NCI-H226 (cell line): ENCODE measurements at regions not wholly inside any gene's neighbourhood (a gene's known extent, or its start where the extent isn't known, plus 50 kb on each side); places are given as distances from the start of the nearest gene placed in this dataset.
"Not testable (repeated sequence)": the region's sequence is repeated elsewhere in the genome, so short reads cannot be mapped to it uniquely, and the experiment has no call there.

ENCODE experiments used
- DNase-seq: peaks from one replicate; pipeline ENCODE4 v3.0.0-alpha.2; 2015

DNA sequence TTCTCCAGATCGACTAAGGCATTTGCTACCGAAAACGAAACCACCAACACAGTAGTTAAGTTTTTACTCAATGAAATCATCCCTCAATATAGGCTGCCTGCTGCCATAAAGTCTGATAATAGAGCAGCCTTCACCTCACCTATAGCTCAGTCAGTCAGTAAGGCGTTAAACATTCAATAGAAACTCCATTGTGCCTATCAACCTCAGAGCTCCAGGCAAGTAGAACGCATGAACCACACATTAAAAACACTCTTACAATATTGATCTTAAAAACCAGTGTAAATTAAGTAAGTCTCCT, 160.6 kb downstream of the DEFB131A start:
- not testable (repeated sequence) for DNase-seq

DNA sequence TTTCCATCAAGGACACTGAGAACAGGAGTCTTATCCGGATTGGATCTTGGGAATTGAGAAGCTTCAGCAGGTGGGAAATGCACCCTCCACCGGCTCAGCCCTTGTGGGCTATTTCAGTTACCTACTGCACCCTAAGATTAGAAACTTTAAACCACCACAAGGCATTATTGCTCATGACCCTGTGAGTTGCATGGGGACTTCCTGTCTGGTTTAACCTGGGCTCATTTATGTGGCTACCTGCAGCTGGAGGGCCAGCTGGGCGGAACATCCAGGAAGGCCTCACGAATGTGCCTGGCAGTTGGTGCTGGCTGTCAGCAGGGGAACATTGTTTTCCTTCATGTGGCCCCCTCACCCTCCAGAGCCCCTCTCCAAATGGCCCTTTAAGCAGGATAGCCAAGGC, 164.1 kb downstream of the DEFB131A start:
- DNase-seq: no peak

DNA sequence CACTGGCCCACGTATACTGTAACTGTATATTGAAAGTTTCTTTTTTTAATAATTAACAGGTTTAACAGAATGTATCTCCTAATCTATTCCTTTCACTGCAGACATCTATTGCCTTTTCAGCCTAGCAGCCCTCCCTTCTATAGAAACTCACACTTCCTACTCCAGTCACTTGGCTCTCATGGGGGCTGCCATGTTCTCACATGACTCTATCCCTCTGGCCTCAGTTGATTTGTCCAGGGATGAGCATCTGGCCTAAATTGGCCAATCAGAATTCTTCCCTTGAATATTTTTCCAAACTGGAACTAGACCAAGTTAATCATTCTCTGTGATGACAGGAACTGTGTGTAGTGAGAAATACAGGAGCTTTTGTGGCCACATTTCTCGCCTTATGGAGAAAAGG, 166.1 kb downstream of the DEFB131A start:
- not testable (repeated sequence) for DNase-seq

DNA sequence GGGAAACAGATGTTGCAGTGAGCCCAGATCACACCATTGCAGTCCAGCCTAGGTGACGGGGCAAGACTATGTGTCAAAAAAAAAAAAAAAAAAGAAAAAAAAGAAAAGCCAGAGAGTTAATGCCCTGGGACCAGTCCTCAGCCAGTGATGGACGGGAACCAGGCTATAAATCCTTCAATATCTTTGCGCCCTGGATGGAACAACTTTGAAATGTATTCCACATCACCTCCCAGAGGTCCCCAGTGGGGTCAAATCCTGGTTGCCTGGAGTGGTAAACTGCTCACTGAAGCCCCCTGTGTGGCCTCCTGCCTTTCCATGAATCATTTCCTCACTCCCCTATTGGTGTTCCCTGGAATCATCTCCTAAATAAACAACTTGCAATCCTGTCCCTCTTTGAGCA, 166.9 kb downstream of the DEFB131A start:
- DNase-seq: no peak

DNA sequence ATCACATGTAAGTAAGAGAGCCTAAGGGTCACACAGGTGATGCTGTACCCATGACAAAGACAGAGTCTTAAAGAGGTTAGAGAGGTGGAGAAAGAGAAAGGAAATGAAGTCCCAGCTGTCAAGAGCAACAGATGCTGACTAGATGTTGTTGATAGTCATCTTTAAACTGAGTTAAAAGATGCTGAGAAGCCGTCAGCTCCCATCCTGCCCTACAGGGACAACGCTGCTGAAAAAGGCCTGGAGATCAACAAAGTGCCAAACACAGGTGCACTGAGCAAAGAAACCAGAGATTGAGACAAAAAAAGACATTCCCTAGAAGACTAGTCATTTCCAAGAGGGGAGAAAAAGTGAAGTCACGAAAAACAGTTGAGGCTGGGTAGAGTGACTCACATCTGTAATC, 145.0 kb upstream of the DRD5 start:
- not testable (repeated sequence) for DNase-seq

DNA sequence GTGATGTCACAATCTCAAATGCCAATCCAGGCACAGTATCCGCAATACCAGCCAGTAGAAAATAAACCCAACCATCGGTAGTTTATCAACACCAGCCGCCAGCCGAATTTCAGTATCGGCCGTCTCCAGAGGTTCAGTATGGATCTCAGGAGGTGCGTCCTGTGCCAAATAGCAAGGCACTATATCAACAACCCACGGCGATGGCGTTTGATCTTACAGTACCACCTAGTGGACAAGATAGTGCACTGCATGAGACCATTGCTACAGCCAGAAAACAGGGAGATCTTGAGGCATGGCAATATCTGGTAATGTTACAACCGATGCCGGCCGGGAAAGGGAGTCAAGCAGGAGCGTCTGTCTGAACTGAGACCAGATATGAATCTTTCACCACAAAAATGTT, 121.8 kb upstream of the DRD5 start:
- DNase-seq: not testable (repeated sequence)

DNA sequence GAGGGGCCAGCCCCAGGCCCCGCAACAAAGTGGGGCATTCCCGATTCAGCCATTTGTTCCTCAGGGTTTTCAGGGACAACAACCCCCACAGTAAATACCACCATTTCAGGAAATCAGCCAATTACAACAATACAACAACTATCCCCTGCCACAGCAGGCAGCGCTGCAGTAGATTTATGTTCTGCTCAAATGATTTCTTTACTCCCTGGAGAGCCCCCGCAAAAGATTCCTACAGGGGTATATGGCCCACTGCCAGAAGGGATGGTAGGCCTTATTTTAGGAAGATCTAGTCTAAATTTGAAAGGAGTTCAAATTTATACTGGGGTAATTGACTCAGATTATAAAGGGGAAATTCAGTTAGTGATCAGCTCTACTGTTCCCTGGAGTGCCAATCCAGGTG, 120.5 kb upstream of the DRD5 start:
- DNase-seq: not testable (repeated sequence)

DNA sequence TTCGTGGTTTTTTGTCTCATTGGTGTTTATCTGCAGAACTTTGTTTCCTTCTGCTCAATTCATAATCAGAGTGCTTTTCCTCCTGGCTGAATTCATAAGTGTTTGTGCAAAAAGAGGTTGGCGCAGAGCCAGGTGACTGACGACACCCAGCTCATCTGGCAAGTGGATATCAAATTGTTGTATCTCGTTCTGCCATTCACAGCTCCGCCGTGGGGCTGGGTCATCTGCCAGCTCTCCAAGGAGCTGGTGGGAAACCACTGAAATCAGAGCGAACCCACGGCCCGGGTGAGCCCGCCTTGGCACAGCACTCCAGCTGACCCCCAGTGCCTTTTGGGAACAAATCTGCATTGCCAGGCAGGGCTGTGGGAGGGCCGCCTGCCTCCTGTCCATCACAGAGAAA, 110.7 kb upstream of the DRD5 start:
- not testable (repeated sequence) for DNase-seq

DNA sequence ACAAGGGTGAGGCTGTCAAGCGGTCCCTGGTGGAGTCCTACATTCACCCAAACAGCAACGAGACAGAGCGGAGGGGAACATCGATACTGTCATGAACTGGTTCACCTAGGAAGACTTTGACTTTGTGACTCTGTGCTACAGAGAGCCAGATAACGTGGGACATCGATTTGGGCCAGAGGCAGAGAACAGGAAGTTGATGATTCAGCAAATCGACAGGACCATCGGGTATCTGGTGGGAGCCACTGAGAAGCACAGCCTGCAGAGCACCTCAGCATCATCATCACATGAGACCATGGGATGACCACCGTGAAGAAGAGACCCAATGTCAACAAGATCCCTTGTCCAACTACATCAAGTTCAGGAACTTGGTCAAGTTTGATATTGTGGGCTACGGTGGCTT, 104.1 kb upstream of the DRD5 start:
- not testable (repeated sequence) for DNase-seq

DNA sequence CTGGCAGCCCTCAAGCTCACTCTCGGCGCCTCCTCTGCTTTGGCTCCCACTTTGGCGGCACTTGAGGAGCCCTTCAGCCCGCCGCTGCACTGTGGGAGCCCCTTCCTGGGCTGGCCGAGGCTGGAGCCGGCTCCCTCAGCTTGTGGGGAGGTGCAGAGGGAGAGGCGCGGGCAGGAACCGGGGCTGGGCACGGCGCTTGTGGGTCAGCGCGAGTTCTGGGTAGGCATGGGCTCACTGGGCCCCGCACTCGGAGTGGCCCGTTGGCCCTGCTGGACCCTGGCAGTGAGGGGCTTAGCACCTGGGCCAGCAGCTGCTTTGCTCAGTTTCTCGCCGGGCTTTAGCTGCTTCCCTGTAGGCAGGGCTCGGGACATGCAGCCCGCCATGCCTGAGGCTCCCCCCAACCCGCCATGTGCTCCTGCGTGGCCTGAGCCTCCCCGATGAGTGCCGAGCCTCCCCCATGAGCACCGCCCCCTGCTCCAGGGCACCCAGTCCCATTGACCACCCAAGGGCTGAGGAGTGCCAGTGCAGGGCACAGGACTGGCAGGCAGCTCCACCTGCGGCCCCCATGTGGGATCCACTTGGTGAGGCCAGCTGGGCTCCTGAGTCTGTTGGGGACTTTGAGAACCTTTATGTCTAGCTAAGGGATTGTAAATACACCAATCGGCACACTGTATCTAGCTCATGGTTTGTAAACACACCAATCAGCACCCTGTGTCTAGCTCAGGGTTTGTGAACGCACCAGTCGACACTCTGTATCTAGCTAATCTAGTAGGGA, 101.5 kb upstream of the DRD5 start:
- DNase-seq: no peak

DNA sequence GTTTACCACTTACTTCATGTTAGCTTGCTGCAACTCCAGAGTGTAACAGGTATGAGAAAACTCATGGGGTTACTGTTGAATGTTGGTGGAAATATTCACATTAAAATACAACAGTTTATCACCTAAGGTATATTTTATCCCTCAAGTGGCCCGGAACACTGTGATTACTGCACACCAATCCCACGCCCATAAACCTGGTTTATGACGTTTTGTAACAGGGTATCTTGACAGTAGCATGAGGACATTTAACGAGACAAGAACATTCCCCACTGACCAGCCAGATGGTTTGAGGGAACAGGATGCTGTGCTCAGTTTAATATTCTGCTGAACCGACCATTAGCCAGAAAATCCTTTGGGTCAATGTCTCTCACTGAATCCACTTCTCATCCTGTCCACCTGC, 98.3 kb upstream of the DRD5 start:
- DNase-seq: not testable (repeated sequence)

DNA sequence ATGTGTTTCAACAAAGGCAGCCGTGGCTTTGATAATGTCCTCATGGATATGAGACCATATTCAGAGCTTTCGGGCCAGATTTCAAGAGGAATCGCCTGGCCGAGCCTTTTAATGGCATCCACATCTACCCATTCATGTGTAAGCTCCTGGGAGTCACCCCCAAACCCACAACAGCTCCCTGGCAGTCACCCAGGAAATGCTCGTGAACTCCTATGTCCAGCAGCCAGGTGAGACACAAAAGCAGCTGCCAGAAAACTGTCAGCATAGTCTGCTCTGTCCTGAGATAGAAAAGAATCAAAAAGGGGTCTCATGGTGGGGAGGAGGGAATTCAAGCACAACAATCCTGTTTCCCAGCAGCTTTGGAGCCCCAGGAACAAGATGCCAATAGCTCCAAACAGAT, 96.4 kb upstream of the DRD5 start:
- DNase-seq: not testable (repeated sequence)

DNA sequence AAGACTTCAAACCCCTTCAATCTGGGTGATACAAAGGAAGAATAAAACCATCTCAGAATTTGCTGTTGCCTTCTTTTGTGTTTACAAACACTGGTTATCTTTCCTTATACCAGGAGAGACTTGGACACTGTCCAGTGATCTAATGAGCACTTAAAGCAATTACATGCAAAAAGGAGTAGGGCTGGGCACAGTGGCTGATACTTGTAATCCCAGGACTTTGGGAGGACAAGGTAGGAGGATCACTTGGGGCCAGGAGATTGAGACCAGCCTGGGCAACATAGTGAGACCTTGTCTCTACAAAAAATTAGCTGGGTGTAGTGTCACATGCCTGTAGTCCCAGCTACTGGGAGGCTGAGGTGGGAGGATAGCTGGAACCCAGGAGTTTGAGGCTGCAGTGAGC, 95.7 kb upstream of the DRD5 start:
- no peak for DNase-seq

DNA sequence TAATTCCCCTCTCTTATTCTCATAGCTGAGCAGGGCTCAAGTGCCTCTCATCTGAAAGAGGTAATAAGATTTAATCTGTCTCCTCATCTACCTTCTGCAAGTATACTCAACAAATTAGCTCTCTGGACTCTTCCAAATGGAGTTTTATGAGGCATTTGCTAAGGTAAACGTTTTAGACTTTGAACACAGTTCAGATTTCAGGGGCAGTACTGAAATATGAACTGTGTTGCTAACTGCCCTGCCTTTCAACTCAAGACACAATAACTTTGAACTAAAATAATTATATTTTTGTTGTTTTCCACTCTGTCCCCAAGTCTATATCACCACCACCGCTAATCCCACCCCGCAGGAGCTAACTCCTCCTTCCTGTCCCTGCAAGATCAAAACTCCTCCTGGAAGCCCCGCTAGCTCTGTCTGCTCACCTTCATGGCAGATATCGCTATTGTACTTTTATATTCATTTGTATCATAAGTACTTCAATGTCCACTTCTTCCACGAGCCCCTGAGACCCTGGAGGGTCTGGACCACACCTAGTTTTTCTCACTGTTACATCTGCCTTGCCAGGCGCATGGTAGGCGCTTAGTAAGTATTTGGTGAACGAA, 90.7 kb upstream of the DRD5 start:
- not testable (repeated sequence) for DNase-seq

DNA sequence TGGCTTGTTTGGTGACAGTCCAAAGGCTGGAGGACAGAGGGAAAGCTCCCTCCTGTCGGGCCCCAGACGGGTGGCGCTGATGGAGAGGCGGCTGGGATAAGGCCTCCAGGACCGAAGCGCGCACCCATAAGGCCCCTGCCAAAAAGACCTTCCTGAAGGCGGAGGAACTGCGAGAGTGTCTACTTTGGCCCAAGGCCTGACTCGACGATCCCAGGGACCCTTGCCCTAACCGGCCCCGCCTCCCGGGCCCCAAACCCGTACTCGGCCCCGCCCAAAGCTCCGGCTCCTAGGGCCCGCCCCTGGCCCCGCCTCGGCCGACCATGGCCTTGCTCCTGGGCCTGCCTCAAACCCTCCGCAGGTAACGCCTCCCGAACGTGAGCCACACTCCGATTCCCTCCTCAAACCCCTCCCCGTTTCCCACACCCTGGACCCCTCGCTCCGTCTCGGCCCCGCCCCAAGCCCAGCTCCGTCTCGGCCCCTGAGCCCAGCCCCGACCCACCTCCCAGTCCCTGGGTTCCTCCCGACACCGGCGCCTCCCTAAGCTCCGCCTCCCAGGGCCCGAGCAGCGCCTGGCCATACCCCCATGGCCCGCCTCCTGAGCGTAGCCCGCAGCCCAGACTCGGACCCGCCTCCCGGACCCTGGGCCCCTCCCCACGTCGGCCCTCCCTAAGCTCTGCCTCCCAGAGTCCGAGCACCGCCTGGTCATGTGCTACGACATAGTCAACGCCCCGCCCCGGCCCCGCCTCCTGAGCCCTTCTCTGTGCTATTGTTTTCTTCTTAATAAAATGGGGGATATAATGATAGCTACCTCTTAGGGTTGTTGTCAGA, 90.0 kb upstream of the DRD5 start:
- peak; percentile 85 for DNase-seq

DNA sequence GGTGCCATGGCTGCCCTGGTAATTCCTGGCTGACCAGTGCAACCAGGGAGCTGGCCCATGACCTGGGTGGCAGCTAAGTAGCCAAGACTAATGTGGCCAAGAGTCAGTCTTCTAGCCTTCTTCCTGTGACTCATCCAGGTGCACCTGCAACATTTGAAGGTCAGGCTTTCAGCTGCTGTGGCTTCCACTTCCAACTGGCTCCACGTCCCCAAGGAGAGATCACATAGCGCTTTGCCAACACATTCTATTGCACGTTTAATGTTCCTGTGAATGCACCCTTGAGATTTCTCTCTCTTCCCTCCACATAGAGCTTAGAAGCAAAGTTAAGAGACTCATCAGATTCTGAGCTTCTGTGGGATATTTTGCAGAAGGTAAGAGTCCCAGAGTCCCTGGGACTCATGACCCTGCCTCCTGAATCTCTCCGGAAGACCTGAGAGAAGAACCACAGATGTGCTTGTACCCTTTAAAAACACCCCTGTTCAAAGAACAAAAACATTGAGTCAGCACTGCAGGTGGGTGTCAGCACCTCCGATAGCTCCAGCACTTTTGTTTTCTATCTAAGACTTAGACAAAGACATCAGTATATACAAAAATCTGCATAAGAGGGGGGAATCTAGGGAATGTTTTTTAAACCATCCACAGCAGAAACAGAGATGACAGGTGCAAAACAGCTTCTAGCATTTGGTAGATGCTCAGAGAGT, 88.5 kb upstream of the DRD5 start:
- not testable (repeated sequence) for DNase-seq

DNA sequence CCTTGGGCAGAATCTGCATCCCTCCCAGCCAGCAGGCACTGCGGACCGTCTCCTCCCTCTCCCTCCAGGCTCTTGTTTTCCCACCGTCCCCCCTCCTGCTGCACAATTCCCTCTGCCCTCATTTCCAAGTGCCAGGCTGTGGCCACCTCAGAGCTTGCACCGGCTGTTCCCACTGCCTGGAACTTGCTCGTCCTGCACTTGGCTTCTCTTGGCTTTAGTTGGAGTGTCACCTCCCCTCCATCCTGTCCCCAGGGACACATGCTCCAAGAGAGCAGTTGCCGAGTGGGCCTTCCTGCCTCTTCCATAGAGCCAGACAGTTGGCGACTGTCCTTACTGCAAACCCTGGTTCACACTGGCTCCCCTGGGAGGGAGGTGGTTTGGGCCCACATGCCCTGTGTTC, 87.0 kb upstream of the DRD5 start:
- DNase-seq: not testable (repeated sequence)

DNA sequence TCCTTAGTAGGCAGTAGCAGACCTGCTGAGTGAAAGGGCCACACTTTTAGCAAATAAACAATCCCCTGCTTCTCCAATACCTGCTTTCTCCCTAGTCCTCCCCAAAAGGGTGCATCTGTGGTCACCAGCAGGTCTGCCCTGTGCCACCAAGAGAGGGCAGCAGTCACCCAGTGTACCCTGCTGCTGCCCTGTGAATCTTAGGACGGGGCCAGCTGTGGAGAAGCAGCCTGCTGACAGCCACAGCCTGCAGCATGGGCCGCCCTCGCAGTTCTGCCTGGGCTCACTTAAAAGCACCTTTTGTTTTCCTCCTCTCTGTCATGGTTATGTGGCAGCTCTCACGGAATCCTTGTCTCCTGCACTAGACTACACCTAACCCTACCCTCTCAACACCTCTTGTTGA, 85.4 kb upstream of the DRD5 start:
- DNase-seq: not testable (repeated sequence)

DNA sequence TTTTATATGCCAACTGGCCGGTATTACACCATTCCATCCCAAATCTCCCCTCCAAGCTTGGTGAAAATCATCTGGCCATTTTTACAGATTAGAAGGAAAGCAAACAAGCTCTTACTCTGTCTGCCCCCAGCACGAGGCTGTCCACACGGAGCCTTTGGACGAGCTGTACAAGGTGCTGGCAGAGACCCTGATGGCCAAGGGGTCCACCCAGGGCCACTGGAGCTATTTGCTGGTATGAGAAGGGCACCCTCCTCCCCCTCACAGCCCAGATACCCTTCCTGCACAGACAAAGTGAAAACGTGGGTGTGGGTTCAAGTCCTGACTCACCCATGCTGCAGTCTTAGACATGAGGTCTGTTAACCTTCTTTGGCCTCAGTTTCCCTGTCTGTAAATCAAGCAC, 84.9 kb upstream of the DRD5 start:
- DNase-seq: not testable (repeated sequence)

DNA sequence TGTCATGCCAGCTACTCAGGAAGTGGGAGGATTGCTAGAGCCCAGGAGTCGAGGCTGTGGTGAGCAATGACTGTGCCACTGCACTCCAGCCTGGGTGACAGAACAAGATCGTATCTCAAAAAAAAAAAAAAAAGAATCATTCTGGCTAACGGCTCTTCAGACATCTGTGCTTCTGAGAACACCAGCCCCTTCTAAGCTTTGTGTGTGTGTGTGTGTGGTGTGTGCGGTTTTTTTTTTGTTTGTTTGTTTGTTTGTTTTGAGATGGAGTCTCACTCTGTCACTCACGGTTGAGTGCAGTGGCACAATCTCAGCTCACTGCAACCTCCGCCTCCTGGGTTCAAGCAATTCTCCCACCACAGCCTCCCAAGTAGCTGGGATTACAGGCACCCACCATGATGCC, 79.4 kb upstream of the DRD5 start:
- DNase-seq: not testable (repeated sequence)

DNA sequence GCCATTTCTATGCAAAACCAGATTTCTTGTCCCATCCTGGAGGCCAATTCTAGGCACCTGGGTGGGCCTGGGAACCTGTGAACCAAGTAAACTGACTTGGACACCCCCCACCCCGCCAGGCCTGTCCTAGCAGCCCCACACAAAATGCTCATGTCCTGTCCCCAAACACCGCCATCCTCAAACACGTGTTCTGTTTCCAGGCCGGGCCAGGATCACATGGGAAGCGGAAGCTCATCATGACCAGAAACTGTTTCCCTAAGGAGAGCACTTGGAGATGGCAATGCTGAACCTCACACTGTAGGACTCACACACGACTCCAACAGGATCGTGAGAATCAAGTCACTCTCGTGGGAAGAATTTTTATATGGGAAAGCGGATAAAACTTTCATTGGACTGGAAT, 78.7 kb upstream of the DRD5 start:
- DNase-seq: not testable (repeated sequence)

DNA sequence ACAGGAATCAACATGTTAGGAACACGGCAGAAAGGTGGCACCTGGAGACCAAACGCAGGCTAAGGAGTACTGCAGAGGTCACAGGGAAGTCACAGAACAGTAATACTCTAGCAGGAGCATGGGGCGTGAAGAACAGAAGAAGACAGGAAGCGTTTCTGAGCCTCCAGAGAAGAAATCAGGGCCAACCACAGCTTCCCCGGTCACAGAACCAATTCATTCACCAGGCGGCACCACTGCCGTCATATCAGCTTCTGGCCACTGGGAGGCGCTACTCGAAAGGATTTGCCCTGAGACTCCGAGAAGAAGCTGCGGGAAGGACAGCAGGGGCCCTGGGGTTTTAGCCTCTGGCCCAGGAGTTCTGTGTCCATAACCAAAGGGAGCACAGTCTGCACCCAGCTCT, 78.0 kb upstream of the DRD5 start:
- DNase-seq: peak; percentile 16

DNA sequence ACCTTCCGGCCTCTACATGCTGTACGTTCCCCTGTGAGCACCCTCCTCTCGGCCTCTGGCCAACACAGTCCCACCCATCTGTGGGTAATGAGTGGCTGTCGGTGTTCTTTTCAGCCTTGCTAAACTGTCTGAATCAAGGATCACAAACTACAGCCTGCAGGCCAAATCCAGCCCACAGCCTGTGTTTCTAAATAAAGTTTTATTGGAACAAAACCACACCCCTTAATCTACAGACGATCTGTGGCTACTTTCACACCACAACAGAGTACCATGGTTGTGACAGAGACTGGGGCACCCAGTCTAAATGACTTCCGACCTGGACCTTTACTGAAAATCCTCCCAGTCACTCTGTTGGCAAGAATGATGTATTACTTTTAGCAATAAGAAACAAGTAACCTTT, 77.3 kb upstream of the DRD5 start:
- not testable (repeated sequence) for DNase-seq
